H1 (cell line): ENCODE measurements at regions not wholly inside any gene's neighbourhood (a gene's known extent, or its start where the extent isn't known, plus 50 kb on each side); places are given as distances from the start of the nearest gene placed in this dataset.

Experiments used
- CTCF ChIA-PET: fragments of 300-600 bp; sonication (Branson Sonifier 250); formaldehyde crosslinking; loops from one replicate; lab custom pipeline; 2021; ENCODE audit not compliant: partially characterized antibody; lab: Charles Lee
- POLR2A ChIA-PET: fragments of 300-600 bp; sonication (Branson Sonifier 250); formaldehyde crosslinking; loops from one replicate; lab custom pipeline; 2021; ENCODE audit warnings: inconsistent platforms; ENCODE audit not compliant: partially characterized antibody; lab: Charles Lee
- DNase-seq, 2 experiments: peaks; one replicate each; pipeline versions ENCODE4 v3.0.0 to v3.0.0-alpha.2; 2010 to 2022; ENCODE audit warnings: low spot score in 2 of 2, low read depth in 1 of 2, mixed read lengths in 1 of 2
- FAIRE-seq: peaks from 2 replicates; lab custom pipeline; 2011; peaks lifted over from hg19 to GRCh38; lab: Jason Lieb, UNC
- H2AFZ ChIP-seq: 2 replicates; pipeline ENCODE4 v1.8.1; 2012; ENCODE audit warnings: low read length, inconsistent platforms
- H2AK5ac ChIP-seq: 2 replicates; pipeline ENCODE4 v1.6.1; 2013; ENCODE audit warnings: low read depth, low read length
- H2BK120ac ChIP-seq: replicated peaks from 2 replicates; pipeline ENCODE3; 2013; ENCODE audit warnings: low read depth, low read length, inconsistent platforms
- H2BK12ac ChIP-seq: 2 replicates; pipeline ENCODE4 v1.6.1; 2013; ENCODE audit warnings: low read depth, low read length
- H2BK15ac ChIP-seq: 2 replicates; pipeline ENCODE4 v1.6.1; 2013; ENCODE audit warnings: low read length
- H2BK20ac ChIP-seq: 2 replicates; pipeline ENCODE4 v1.6.1; 2013; ENCODE audit warnings: low read length
- H2BK5ac ChIP-seq: 2 replicates; pipeline ENCODE4 v1.6.1; 2013; ENCODE audit warnings: low read depth, low read length
- H3K14ac ChIP-seq: 2 replicates; pipeline ENCODE4 v1.6.1; 2013; ENCODE audit warnings: inconsistent platforms; ENCODE audit not compliant: insufficient read length
- H3K18ac ChIP-seq: 2 replicates; pipeline ENCODE4 v1.6.1; 2013; ENCODE audit warnings: low read length; ENCODE audit errors: extremely low read depth
- H3K23ac ChIP-seq: 2 replicates; pipeline ENCODE4 v1.6.1; 2013; ENCODE audit warnings: inconsistent platforms; ENCODE audit not compliant: insufficient read length
- H3K23me2 ChIP-seq: 2 replicates; pipeline ENCODE4 v1.6.1; 2013; ENCODE audit warnings: low read depth, low read length
- H3K27ac ChIP-seq: 2 replicates; pipeline ENCODE4 v1.6.1; 2011; ENCODE audit warnings: low read depth, low read length, inconsistent platforms
- H3K27me3 ChIP-seq, 4 experiments: replicated peaks in 1 of 4; 1 replicate in 1 of 4; 2 replicates in 3 of 4; pipeline versions ENCODE4 v1.6.1 to v1.8.1; 2011 to 2013; ENCODE audit warnings: low read length in 3 of 4, mild to moderate bottlenecking in 3 of 4, inconsistent platforms in 2 of 4, mixed read lengths in 2 of 4, moderate library complexity in 1 of 4; ENCODE audit not compliant: control insufficient read depth in 3 of 4, insufficient read depth in 3 of 4; ENCODE audit errors: extremely low read depth in 1 of 4
- H3K36me3 ChIP-seq, 4 experiments: 2 replicates each; pipeline versions ENCODE4 v1.6.1 to v1.8.1; 2011 to 2013; ENCODE audit warnings: mild to moderate bottlenecking in 4 of 4, low read length in 3 of 4, moderate library complexity in 2 of 4, control low read depth in 1 of 4, inconsistent platforms in 1 of 4; ENCODE audit not compliant: insufficient read depth in 4 of 4, control insufficient read depth in 2 of 4
- H3K4ac ChIP-seq: replicated peaks from 2 replicates; pipeline ENCODE3; 2013; ENCODE audit warnings: low read length, low read depth, mixed read lengths, inconsistent platforms; ENCODE audit not compliant: insufficient read length
- H3K4me1 ChIP-seq, 4 experiments: replicated peaks in 1 of 4; 1 replicate in 1 of 4; 2 replicates in 3 of 4; pipeline versions ENCODE4 v1.6.1 to v1.8.1; 2011 to 2013; ENCODE audit warnings: low read length in 3 of 4, inconsistent platforms in 2 of 4, mixed read lengths in 1 of 4; ENCODE audit not compliant: insufficient read depth in 4 of 4, control insufficient read depth in 3 of 4
- H3K4me2 ChIP-seq, 2 experiments: 2 replicates each; pipeline versions ENCODE4 v1.6.1 to v1.8.1; 2011 to 2013; ENCODE audit warnings: low read depth in 2 of 2, low read length in 2 of 2, control low read depth in 1 of 2, inconsistent platforms in 1 of 2, mild to moderate bottlenecking in 1 of 2; ENCODE audit not compliant: insufficient read depth in 1 of 2
- H3K4me3 ChIP-seq, 4 experiments: fragments of 200-600, 300-600 bp in 1 of 4; sonication (generic), shearing (Covaris generic), sonication (Bioruptor Twin) in 1 of 4; 2 replicates each; pipeline versions ENCODE4 v1.5.1 to v1.8.1; 2011 to 2016; ENCODE audit warnings: low read length in 4 of 4, low read depth in 3 of 4, control low read depth in 2 of 4, inconsistent platforms in 2 of 4, mild to moderate bottlenecking in 2 of 4, mixed read lengths in 1 of 4, moderate library complexity in 1 of 4; ENCODE audit not compliant: insufficient read depth in 2 of 4; ENCODE audit errors: extremely low read depth in 1 of 4
- H3K56ac ChIP-seq: replicated peaks from 2 replicates; pipeline ENCODE3; 2013; ENCODE audit warnings: low read depth, mild to moderate bottlenecking, mixed read lengths, low read length, inconsistent platforms; ENCODE audit not compliant: insufficient read length
- H3K79me1 ChIP-seq: 2 replicates; pipeline ENCODE4 v1.6.1; 2013; ENCODE audit warnings: low read depth, low read length, control low read depth
- H3K79me2 ChIP-seq, 2 experiments: 2 replicates each; pipeline versions ENCODE4 v1.6.1 to v1.8.1; 2012 to 2013; ENCODE audit warnings: low read length in 2 of 2, mild to moderate bottlenecking in 2 of 2, inconsistent platforms in 1 of 2; ENCODE audit not compliant: insufficient read depth in 2 of 2, control insufficient read depth in 1 of 2
- H3K9ac ChIP-seq, 4 experiments: replicated peaks in 1 of 4; 1 replicate in 1 of 4; 2 replicates in 3 of 4; pipeline versions ENCODE4 v1.6.1 to v1.8.1; 2011 to 2013; ENCODE audit warnings: low read depth in 3 of 4, low read length in 3 of 4, control low read depth in 2 of 4, mild to moderate bottlenecking in 2 of 4, moderate library complexity in 2 of 4, inconsistent platforms in 1 of 4; ENCODE audit errors: extremely low read depth in 1 of 4
- H3K9me3 ChIP-seq, 2 experiments: 2 replicates each; pipeline versions ENCODE4 v1.6.1 to v1.8.1; 2012 to 2013; ENCODE audit warnings: mild to moderate bottlenecking in 2 of 2, moderate library complexity in 2 of 2, control low read depth in 1 of 2, inconsistent platforms in 1 of 2, low read depth in 1 of 2, low read length in 1 of 2, mixed read lengths in 1 of 2; ENCODE audit not compliant: insufficient read depth in 2 of 2
- H4K20me1 ChIP-seq, 2 experiments: replicated peaks in 1 of 2; 2 replicates each; pipeline versions ENCODE3 to v1.8.1; 2011 to 2013; ENCODE audit warnings: inconsistent platforms in 2 of 2, low read length in 2 of 2, mild to moderate bottlenecking in 1 of 2; ENCODE audit not compliant: insufficient read depth in 2 of 2, control insufficient read depth in 1 of 2
- H4K5ac ChIP-seq: 2 replicates; pipeline ENCODE4 v1.6.1; 2013; ENCODE audit warnings: low read length, low read depth, mixed read lengths, inconsistent platforms; ENCODE audit not compliant: insufficient read length
- H4K8ac ChIP-seq: 2 replicates; pipeline ENCODE4 v1.8.0; 2013; ENCODE audit warnings: mild to moderate bottlenecking, moderate library complexity, low read length, inconsistent platforms; ENCODE audit not compliant: insufficient read depth; ENCODE audit errors: extremely low read depth
- H4K91ac ChIP-seq: replicated peaks from 2 replicates; pipeline ENCODE3; 2013; ENCODE audit warnings: low read length, mixed read lengths, inconsistent platforms; ENCODE audit not compliant: insufficient read length
- CEBPB ChIP-seq: IDR thresholded peaks from 2 replicates; pipeline ENCODE4 v1.6.1; 2012; ENCODE audit warnings: low read depth, low read length
- CTBP2 ChIP-seq: IDR thresholded peaks from 2 replicates; pipeline ENCODE4 v1.7.0; 2011; ENCODE audit warnings: borderline replicate concordance, mild to moderate bottlenecking, moderate library complexity, mixed read lengths, low read length; ENCODE audit not compliant: insufficient read depth, insufficient read length
- E2F6 ChIP-seq: IDR thresholded peaks from 2 replicates; pipeline ENCODE4 v1.6.1; 2012; ENCODE audit warnings: inconsistent platforms
- EP300 ChIP-seq, 2 experiments: IDR thresholded peaks; 1 replicate in 1 of 2; 2 replicates in 1 of 2; pipeline ENCODE4 v1.6.1; 2011 to 2012; ENCODE audit warnings: low read depth in 2 of 2, low read length in 2 of 2, mild to moderate bottlenecking in 2 of 2, borderline replicate concordance in 1 of 2, inconsistent platforms in 1 of 2, moderate library complexity in 1 of 2
- SIRT6 ChIP-seq: IDR thresholded peaks from one replicate; pipeline ENCODE4 v1.7.1; 2012; ENCODE audit warnings: low read length, inconsistent platforms
- SIX5 ChIP-seq: IDR thresholded peaks from 2 replicates; pipeline ENCODE4 v1.6.1; 2011; ENCODE audit warnings: mild to moderate bottlenecking, low read depth, low read length
- WGBS, 2 experiments: shearing (Covaris generic) in 1 of 2; methylation state at CpG; one replicate each; pipeline versions ENCODE4 v1.1.6 to v1.1.7; 2013 to 2015; ENCODE audit warnings: low lambda C conversion rate in 2 of 2, mixed read lengths in 2 of 2, inconsistent platforms in 1 of 2, low coverage in 1 of 2, missing lambda C conversion rate in 1 of 2; ENCODE audit not compliant: insufficient replicate concordance in 2 of 2, insufficient coverage in 1 of 2, insufficient read length in 1 of 2; ENCODE audit errors: extremely low coverage in 1 of 2, missing lambda C conversion rate in 1 of 2; 5-methylcytosine and 5-hydroxymethylcytosine counted together

- CTCF ChIA-PET = interaction anchor here (0.8 to 2.5 kb wide), 3 partner anchors 12 to 693 kb away, joined by 5 to 8 read pairs (median 7); no protein-coding TSS in a partner anchor
- no peak for FAIRE-seq
These were observed 767.5 kb downstream of the JRKL start for GRCh38 chr11:97157221-97157740.

More at GRCh38 chr11:97157221-97157740, 767.5 kb downstream of the JRKL start:
- Histone ChIP-seq H4K8ac (no peak overlapping the region), H2BK120ac (no peak overlapping the region), H2BK20ac (no peak overlapping the region), H3K36me3 (no peaks in the 10 kb centered on the region), H3K4me2 (no peak overlapping the region), H3K4me3 (no peak overlapping the region), H3K27me3 (no peaks in the 10 kb centered on the region), H2AK5ac (no peak overlapping the region), H2BK15ac (no peak overlapping the region), H4K20me1 (no peaks in the 10 kb centered on the region), H3K14ac (no peak overlapping the region), H4K5ac (no peak overlapping the region), H3K9ac (no peak overlapping the region), H3K4ac (no peak overlapping the region), H3K9me3 (no peaks in the 10 kb centered on the region), H2BK5ac (no peak overlapping the region), H3K23me2 (no peaks in the 10 kb centered on the region), H3K4me1 (peaks cover 0 to 6% (median 4%) of the 10 kb centered on the region in 4 experiments; a peak in 6 of 7 replicates), H3K23ac (no peak overlapping the region), H4K91ac (no peak overlapping the region), H2AFZ (no peak overlapping the region), H2BK12ac (no peak overlapping the region), H3K79me1 (no peaks in the 10 kb centered on the region), H3K56ac (no peak overlapping the region), H3K18ac (no peak overlapping the region), H3K79me2 (no peaks in the 10 kb centered on the region), H3K27ac (no peak overlapping the region)
- TF ChIP-seq EP300 (IDR thresholded peaks at IDR 0.05; ENCODE audit: borderline replicate concordance in 1 of 2, low read depth in 2 of 2, low read length in 2 of 2) = no peak
- no peak for TF ChIP-seq E2F6
- no peak for TF ChIP-seq SIX5
- no peak for TF ChIP-seq CEBPB
- no peak for TF ChIP-seq CTBP2
- TF ChIP-seq SIRT6 = no peak
- DNase-seq = no peak
- POLR2A ChIA-PET = no interaction called here
- 92% methylated on average over 2 of the region's 2 CpGs; no CpG with 5 or more reads in 1 of the 2 experiments for WGBS, 2 experiments
